ENCODE measurements at regions not wholly inside any gene's neighbourhood (a gene's known extent, or its start where the extent isn't known, plus 50 kb on each side); places are given as distances from the start of the nearest gene placed in this dataset.

DNA sequence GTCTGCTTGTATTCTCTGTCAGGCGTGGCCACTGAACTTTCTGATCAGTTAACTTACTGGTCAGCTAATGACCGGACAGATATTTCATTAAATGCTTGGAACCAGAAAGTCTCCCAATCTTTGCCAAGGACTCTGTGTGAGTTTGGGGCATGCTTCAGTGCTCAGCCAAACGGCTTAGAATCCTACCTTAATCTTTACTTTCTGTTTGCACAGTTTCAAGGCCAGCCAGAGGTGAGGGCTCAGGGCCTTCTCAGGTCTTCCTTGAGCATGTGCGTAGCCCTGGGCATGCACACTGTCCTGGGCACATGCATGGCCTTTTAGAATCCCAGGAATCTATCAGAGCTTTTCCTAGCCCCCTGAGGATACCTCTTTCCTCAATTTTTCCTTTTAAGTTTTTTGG is 230.1 kb downstream of the RAB11FIP4 start:
- no peak for TF ChIP-seq TAF1 (IDR thresholded peaks at IDR 0.05; ENCODE audit: borderline replicate concordance, insufficient read depth, low read length)
- no peak for TF ChIP-seq POLR2AphosphoS5 (IDR thresholded peaks at IDR 0.05; ENCODE audit: low read depth, low read length)
- TF ChIP-seq, protein P1, sequence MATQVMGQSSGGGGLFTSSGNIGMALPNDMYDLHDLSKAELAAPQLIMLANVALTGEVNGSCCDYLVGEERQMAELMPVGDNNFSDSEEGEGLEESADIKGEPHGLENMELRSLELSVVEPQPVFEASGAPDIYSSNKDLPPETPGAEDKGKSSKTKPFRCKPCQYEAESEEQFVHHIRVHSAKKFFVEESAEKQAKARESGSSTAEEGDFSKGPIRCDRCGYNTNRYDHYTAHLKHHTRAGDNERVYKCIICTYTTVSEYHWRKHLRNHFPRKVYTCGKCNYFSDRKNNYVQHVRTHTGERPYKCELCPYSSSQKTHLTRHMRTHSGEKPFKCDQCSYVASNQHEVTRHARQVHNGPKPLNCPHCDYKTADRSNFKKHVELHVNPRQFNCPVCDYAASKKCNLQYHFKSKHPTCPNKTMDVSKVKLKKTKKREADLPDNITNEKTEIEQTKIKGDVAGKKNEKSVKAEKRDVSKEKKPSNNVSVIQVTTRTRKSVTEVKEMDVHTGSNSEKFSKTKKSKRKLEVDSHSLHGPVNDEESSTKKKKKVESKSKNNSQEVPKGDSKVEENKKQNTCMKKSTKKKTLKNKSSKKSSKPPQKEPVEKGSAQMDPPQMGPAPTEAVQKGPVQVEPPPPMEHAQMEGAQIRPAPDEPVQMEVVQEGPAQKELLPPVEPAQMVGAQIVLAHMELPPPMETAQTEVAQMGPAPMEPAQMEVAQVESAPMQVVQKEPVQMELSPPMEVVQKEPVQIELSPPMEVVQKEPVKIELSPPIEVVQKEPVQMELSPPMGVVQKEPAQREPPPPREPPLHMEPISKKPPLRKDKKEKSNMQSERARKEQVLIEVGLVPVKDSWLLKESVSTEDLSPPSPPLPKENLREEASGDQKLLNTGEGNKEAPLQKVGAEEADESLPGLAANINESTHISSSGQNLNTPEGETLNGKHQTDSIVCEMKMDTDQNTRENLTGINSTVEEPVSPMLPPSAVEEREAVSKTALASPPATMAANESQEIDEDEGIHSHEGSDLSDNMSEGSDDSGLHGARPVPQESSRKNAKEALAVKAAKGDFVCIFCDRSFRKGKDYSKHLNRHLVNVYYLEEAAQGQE (IDR thresholded peaks at IDR 0.05; ENCODE audit: insufficient read depth in 1 of 2, low read depth in 2 of 2, low read length in 2 of 2) = no peak
- no peak for TF ChIP-seq SIN3A (IDR thresholded peaks at IDR 0.05; ENCODE audit: borderline replicate concordance, insufficient read depth, low read length)
- no peak for TF ChIP-seq FOXP2 (optimal IDR thresholded peaks at IDR 0.05; ENCODE audit: borderline replicate concordance, extremely low read depth, extremely low read length, insufficient read depth)
